ENCODE measurements at regions not wholly inside any gene's neighbourhood (a gene's known extent, or its start where the extent isn't known, plus 50 kb on each side); places are given as distances from the start of the nearest gene placed in this dataset.

- DNase-seq = peak; percentile 73 to 76
- Histone ChIP-seq H3K27me3 (replicated peaks; ENCODE audit: control insufficient read depth, insufficient read depth, low read length) (no peaks in the 10 kb centered on the region), H3K9me3 (no peaks in the 10 kb centered on the region), H3K4me3 (ENCODE audit: low read depth, low read length) (no peak overlapping the region), H3K4me1 (no peaks in the 10 kb centered on the region), H3K36me3 (ENCODE audit: control insufficient read depth, insufficient read depth, low read length) (no peaks in the 10 kb centered on the region)
- POLR2A ChIA-PET = no interaction called here
- H3K9me3 Mint-ChIP-seq (ENCODE audit: unreplicated experiment) = no peaks in the 10 kb centered on the region
- peaks cover 5% of the 10 kb centered on the region for H3K27me3 Mint-ChIP-seq (ENCODE audit: insufficient read depth, unreplicated experiment)
- no peaks in the 10 kb centered on the region for H3K36me3 Mint-ChIP-seq (ENCODE audit: insufficient read depth, unreplicated experiment)
- H3K4me3 Mint-ChIP-seq (ENCODE audit: unreplicated experiment) = peak overlapping the region; percentile 28
- intact Hi-C loops (cut with micrococcal nuclease; ENCODE audit: unreplicated experiment) = loop anchor here (10.0 kb wide), 1 partner anchor 312 kb away; no protein-coding TSS in a partner anchor
- TF ChIP-seq, protein P1, sequence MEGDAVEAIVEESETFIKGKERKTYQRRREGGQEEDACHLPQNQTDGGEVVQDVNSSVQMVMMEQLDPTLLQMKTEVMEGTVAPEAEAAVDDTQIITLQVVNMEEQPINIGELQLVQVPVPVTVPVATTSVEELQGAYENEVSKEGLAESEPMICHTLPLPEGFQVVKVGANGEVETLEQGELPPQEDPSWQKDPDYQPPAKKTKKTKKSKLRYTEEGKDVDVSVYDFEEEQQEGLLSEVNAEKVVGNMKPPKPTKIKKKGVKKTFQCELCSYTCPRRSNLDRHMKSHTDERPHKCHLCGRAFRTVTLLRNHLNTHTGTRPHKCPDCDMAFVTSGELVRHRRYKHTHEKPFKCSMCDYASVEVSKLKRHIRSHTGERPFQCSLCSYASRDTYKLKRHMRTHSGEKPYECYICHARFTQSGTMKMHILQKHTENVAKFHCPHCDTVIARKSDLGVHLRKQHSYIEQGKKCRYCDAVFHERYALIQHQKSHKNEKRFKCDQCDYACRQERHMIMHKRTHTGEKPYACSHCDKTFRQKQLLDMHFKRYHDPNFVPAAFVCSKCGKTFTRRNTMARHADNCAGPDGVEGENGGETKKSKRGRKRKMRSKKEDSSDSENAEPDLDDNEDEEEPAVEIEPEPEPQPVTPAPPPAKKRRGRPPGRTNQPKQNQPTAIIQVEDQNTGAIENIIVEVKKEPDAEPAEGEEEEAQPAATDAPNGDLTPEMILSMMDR (IDR thresholded peaks at IDR 0.05; ENCODE audit: insufficient read depth in 1 of 2, low read depth in 1 of 2, low read length in 1 of 2, severe bottlenecking in 1 of 2, unreplicated experiment in 1 of 2) = peak; percentile 43 to 68
- CTCF ChIA-PET = interaction anchor here (1.0 to 1.1 kb wide), 2 partner anchors 318 to 915 kb away, joined by 4 to 6 read pairs; no protein-coding TSS in a partner anchor
- H3K27ac Mint-ChIP-seq (ENCODE audit: unreplicated experiment) = no peak overlapping the region
- BruUV-seq (replicated peaks) = no TSS peak
- H3K4me1 Mint-ChIP-seq (ENCODE audit: low read depth, unreplicated experiment) = no peaks in the 10 kb centered on the region
Observed at GRCh38 chr1:29793101-29793546, 556.8 kb downstream of the PTPRU start.

DNA sequence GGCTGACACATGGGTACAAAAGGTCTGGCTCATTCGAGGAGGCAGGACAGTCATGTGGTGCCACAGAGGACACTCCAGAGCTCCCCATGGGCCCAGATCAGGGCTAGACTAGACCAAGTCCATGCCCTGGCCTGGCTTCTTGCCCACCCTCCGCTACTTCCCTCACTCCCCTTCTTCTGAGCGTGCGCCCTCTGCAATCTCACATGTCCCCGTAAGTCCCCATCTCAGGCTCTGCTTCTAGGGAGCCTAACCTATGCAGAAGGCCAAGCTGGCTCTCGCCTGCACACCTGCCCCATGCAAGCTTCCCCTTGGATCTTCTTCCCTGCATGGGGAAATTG lies 553.6 kb downstream of the PTPRU start:
- TF ChIP-seq, protein P1 (IDR thresholded peaks at IDR 0.05; ENCODE audit: insufficient read depth in 1 of 2, low read depth in 1 of 2, low read length in 1 of 2, severe bottlenecking in 1 of 2, unreplicated experiment in 1 of 2) = no peak
- Histone ChIP-seq H3K9me3 (no peaks in the 10 kb centered on the region), H3K4me3 (ENCODE audit: low read depth, low read length) (no peak overlapping the region), H3K4me1 (no peaks in the 10 kb centered on the region), H3K36me3 (ENCODE audit: control insufficient read depth, insufficient read depth, low read length) (no peaks in the 10 kb centered on the region), H3K27me3 (replicated peaks; ENCODE audit: control insufficient read depth, insufficient read depth, low read length) (no peaks in the 10 kb centered on the region)
- Mint-ChIP-seq H3K36me3 (ENCODE audit: insufficient read depth, unreplicated experiment) (no peaks in the 10 kb centered on the region), H3K4me1 (ENCODE audit: low read depth, unreplicated experiment) (no peaks in the 10 kb centered on the region), H3K9me3 (ENCODE audit: unreplicated experiment) (no peaks in the 10 kb centered on the region), H3K4me3 (ENCODE audit: unreplicated experiment) (no peak overlapping the region), H3K27me3 (ENCODE audit: insufficient read depth, unreplicated experiment) (peaks cover 13% of the 10 kb centered on the region), H3K27ac (ENCODE audit: unreplicated experiment) (no peak overlapping the region)
- POLR2A ChIA-PET = no interaction called here
- intact Hi-C loops (cut with micrococcal nuclease; ENCODE audit: unreplicated experiment) = loop anchor here (10.0 kb wide), 1 partner anchor 315 kb away; no protein-coding TSS in a partner anchor
- DNase-seq = no peak
- no TSS peak for BruUV-seq (replicated peaks)
- CTCF ChIA-PET = no interaction called here

DNA sequence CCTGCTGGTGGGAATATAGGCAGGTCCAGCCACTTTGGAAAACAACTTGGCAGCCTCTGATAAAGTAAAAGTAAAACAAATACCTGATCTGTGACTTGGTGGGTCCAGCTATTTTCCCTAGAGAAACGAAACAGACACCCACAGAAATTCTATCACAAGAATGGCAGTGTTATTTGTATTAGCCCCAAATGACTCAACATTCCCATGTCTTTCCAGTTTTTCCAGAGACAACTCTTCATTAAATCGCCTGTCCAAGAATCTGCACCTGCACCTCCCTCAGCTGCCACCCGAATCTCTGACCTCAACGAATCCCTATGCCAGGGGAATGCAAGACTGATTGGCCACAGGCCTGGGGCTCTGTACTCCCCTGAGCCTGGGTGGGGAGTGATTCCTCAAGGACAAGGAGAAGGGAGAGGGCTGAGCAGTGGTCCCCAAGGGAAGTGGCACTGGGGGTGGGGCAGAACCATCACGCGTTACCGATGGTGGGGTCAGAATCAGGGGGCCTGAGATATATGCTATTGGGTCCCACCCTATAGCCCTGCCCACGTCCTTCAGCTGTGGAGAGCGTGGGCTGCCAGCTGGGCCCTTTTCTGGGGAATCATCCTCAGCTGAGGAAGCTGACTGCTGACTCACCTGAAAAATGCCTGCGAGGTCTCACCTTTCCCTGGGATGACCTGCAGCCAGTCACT lies 553.0 kb downstream of the PTPRU start:
- no peaks in the 10 kb centered on the region for H3K9me3 Mint-ChIP-seq (ENCODE audit: unreplicated experiment)
- DNase-seq = no peak
- ChIA-PET POLR2A (no interaction called here), CTCF (no interaction called here)
- H3K36me3 ChIP-seq (ENCODE audit: control insufficient read depth, insufficient read depth, low read length) = no peaks in the 10 kb centered on the region
- intact Hi-C loops (cut with micrococcal nuclease; ENCODE audit: unreplicated experiment) = no loop called here
- no TSS peak for BruUV-seq (replicated peaks)
- H3K4me1 Mint-ChIP-seq (ENCODE audit: low read depth, unreplicated experiment) = no peaks in the 10 kb centered on the region
- peaks cover 13% of the 10 kb centered on the region for H3K27me3 Mint-ChIP-seq (ENCODE audit: insufficient read depth, unreplicated experiment)
- no peaks in the 10 kb centered on the region for H3K27me3 ChIP-seq (replicated peaks; ENCODE audit: control insufficient read depth, insufficient read depth, low read length)
- TF ChIP-seq, protein P1 (IDR thresholded peaks at IDR 0.05; ENCODE audit: insufficient read depth in 1 of 2, low read depth in 1 of 2, low read length in 1 of 2, severe bottlenecking in 1 of 2, unreplicated experiment in 1 of 2) = no peak
- H3K4me3 Mint-ChIP-seq (ENCODE audit: unreplicated experiment) = no peak overlapping the region
- no peaks in the 10 kb centered on the region for H3K4me1 ChIP-seq
- H3K36me3 Mint-ChIP-seq (ENCODE audit: insufficient read depth, unreplicated experiment) = no peaks in the 10 kb centered on the region
- H3K9me3 ChIP-seq = no peaks in the 10 kb centered on the region
- H3K27ac Mint-ChIP-seq (ENCODE audit: unreplicated experiment) = no peak overlapping the region
- no peak overlapping the region for H3K4me3 ChIP-seq (ENCODE audit: low read depth, low read length)
